ENCODE measurements at regions not wholly inside any gene's neighbourhood (a gene's known extent, or its start where the extent isn't known, plus 50 kb on each side); places are given as distances from the start of the nearest gene placed in this dataset.
"Not testable (repeated sequence)": the region's sequence is repeated elsewhere in the genome, so short reads cannot be mapped to it uniquely, and the experiment has no call there.

GRCh38 chr21:27779606-27780005 lies 812.7 kb upstream of the ADAMTS5 start:
- in situ Hi-C loops (cut with MboI; ENCODE audit: low sequenced_read_pairs, unreplicated experiment) = no loop called here
- TF ChIP-seq CTCF (IDR thresholded peaks at IDR 0.05; ENCODE audit: borderline replicate concordance, control extremely low read depth, extremely low read depth, insufficient read depth, missing control alignments) = no peak
- DNase-seq (ENCODE audit: low spot score) = no peak

DNA sequence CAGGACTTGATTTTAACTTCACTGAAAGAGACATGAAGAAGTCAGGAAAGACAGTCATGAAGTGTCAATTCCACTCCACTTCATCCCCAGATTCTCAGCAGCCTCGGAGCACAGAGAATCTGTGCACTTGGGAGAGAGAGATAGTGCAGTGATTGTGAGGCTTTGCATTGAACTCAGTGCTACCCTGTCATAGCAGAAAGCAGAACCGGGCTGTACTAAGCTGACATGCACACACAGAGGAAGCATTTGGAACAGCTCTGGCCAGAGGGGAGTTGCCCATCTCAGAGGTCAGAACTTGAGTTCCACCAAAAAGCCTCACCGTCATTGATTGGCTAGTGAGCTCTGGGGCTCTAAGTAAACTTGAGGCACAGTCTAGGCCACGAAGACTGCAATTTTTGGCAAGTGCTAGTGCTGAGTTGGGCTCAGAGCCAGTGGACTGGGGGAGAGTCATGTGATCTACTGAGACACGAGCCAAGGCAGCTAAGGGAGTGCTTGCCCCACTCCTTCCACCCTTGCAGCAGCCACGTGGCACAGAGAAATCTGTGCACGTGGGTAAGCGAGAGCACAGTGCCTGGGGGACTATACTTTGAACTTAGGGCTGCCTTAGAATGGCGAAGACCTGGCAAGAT lies 810.2 kb upstream of the ADAMTS5 start:
- in situ Hi-C loops (cut with MboI; ENCODE audit: low sequenced_read_pairs, unreplicated experiment) = no loop called here
- no peak for TF ChIP-seq CTCF (IDR thresholded peaks at IDR 0.05; ENCODE audit: borderline replicate concordance, control extremely low read depth, extremely low read depth, insufficient read depth, missing control alignments)
- DNase-seq (ENCODE audit: low spot score) = no peak

DNA sequence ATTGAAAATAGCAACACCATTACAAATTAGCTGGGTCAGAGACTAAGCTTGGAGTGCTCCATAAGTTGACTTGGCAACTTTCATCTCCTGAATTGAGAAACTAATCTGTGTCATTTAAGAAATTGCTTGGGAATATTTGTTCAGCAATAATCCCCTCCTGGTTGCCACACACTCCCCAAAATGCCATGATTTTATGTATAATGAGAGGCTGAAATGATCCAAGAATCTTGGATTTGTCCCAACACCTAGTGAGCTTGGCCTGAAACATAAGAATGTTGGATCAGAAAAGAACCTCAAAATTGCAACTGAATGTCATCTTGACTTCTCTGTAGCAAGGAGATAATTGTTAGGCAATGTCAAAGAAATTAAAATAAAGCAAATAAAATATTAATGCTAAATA lies 805.9 kb upstream of the ADAMTS5 start:
- in situ Hi-C loops (cut with MboI; ENCODE audit: low sequenced_read_pairs, unreplicated experiment) = no loop called here
- DNase-seq (ENCODE audit: low spot score) = no peak
- no peak for TF ChIP-seq CTCF (IDR thresholded peaks at IDR 0.05; ENCODE audit: borderline replicate concordance, control extremely low read depth, extremely low read depth, insufficient read depth, missing control alignments)

- no peak for TF ChIP-seq CTCF (IDR thresholded peaks at IDR 0.05; ENCODE audit: borderline replicate concordance, control extremely low read depth, extremely low read depth, insufficient read depth, missing control alignments)
- in situ Hi-C loops (cut with MboI; ENCODE audit: low sequenced_read_pairs, unreplicated experiment) = no loop called here
- no peak for DNase-seq (ENCODE audit: low spot score)
Measured at GRCh38 chr21:27771938-27772483, 805.1 kb upstream of the ADAMTS5 start.

DNA sequence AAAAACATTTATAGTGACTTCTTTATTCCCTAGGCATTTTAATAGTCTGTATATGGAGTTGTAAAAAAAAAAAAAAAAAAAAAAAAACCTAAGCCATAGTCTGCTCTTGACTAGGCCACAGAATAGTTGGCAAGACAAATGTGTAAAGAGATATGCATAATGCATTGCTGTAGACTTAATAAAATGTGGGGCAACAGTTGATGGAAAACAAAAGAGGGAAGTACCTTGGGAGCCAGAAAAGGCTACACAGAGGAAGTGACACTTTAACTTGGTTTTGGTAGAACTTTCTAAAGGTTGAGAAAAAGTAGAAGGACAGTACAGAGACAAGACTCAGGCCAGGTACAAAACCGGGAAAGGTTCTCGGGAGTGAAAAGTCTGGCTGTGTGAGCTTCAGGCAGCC lies 802.9 kb upstream of the ADAMTS5 start:
- in situ Hi-C loops (cut with MboI; ENCODE audit: low sequenced_read_pairs, unreplicated experiment) = no loop called here
- TF ChIP-seq CTCF (IDR thresholded peaks at IDR 0.05; ENCODE audit: borderline replicate concordance, control extremely low read depth, extremely low read depth, insufficient read depth, missing control alignments) = no peak
- DNase-seq (ENCODE audit: low spot score) = no peak

- in situ Hi-C loops (cut with MboI; ENCODE audit: low sequenced_read_pairs, unreplicated experiment); DNase-seq (ENCODE audit: low spot score): not testable (repeated sequence)
Measured at GRCh38 chr21:27768046-27768637, 801.3 kb upstream of the ADAMTS5 start.

GRCh38 chr21:27764056-27764455 lies 797.2 kb upstream of the ADAMTS5 start:
- no peak for DNase-seq (ENCODE audit: low spot score)
- in situ Hi-C loops (cut with MboI; ENCODE audit: low sequenced_read_pairs, unreplicated experiment) = no loop called here
- no peak for TF ChIP-seq CTCF (IDR thresholded peaks at IDR 0.05; ENCODE audit: borderline replicate concordance, control extremely low read depth, extremely low read depth, insufficient read depth, missing control alignments)
